ENCODE measurements at regions not wholly inside any gene's neighbourhood (a gene's known extent, or its start where the extent isn't known, plus 50 kb on each side); places are given as distances from the start of the nearest gene placed in this dataset.

- peak in 1 of 2 donors; percentile 55 for DNase-seq (ENCODE audit: low read depth in 1 of 2, low spot score in 1 of 2)
- TF ChIP-seq CTCF (IDR thresholded peaks at IDR 0.05; ENCODE audit: low read depth, low read length), result no peak
- no peak overlapping the region for H3K4me3 ChIP-seq
- H3K4me1 ChIP-seq (ENCODE audit: low read depth), result no peaks in the 10 kb centered on the region
- no peaks in the 10 kb centered on the region for H3K9me3 ChIP-seq (ENCODE audit: low read depth)
- no peaks in the 10 kb centered on the region for H3K27me3 ChIP-seq
- no peaks in the 10 kb centered on the region for H3K36me3 ChIP-seq
- no peak overlapping the region for H3K27ac ChIP-seq
Observed at GRCh38 chr2:220134756-220135534, 507.5 kb downstream of the SLC4A3 start.

GRCh38 chr2:220143336-220143735 lies 515.9 kb downstream of the SLC4A3 start:
- DNase-seq (ENCODE audit: low read depth in 1 of 2, low spot score in 1 of 2), result peak in 1 of 2 donors; percentile 86
- H3K27ac ChIP-seq, result no peak overlapping the region
- no peak overlapping the region for H3K4me3 ChIP-seq
- no peaks in the 10 kb centered on the region for H3K27me3 ChIP-seq
- H3K36me3 ChIP-seq, result no peaks in the 10 kb centered on the region
- TF ChIP-seq CTCF (IDR thresholded peaks at IDR 0.05; ENCODE audit: low read depth, low read length), result no peak
- H3K4me1 ChIP-seq (ENCODE audit: low read depth), result no peaks in the 10 kb centered on the region
- no peaks in the 10 kb centered on the region for H3K9me3 ChIP-seq (ENCODE audit: low read depth)

GRCh38 chr2:220144411-220144810 lies 517.0 kb downstream of the SLC4A3 start:
- Histone ChIP-seq H3K27me3 (no peaks in the 10 kb centered on the region), H3K36me3 (no peaks in the 10 kb centered on the region), H3K9me3 (ENCODE audit: low read depth) (no peaks in the 10 kb centered on the region), H3K4me1 (ENCODE audit: low read depth) (no peaks in the 10 kb centered on the region), H3K27ac (no peak overlapping the region), H3K4me3 (no peak overlapping the region)
- DNase-seq (ENCODE audit: low read depth in 1 of 2, low spot score in 1 of 2), result peak in 1 of 2 donors; percentile 47
- no peak for TF ChIP-seq CTCF (IDR thresholded peaks at IDR 0.05; ENCODE audit: low read depth, low read length)

GRCh38 chr2:220147161-220148038 lies 520.0 kb downstream of the SLC4A3 start:
- Histone ChIP-seq H3K9me3 (ENCODE audit: low read depth) (no peaks in the 10 kb centered on the region), H3K36me3 (no peaks in the 10 kb centered on the region), H3K4me1 (ENCODE audit: low read depth) (no peaks in the 10 kb centered on the region), H3K27me3 (no peaks in the 10 kb centered on the region), H3K4me3 (no peak overlapping the region), H3K27ac (no peak overlapping the region)
- TF ChIP-seq CTCF (IDR thresholded peaks at IDR 0.05; ENCODE audit: low read depth, low read length), result no peak
- DNase-seq (ENCODE audit: low read depth in 1 of 2, low spot score in 1 of 2), result no peak

- Histone ChIP-seq H3K36me3 (no peaks in the 10 kb centered on the region), H3K27me3 (no peaks in the 10 kb centered on the region), H3K4me3 (no peak overlapping the region), H3K9me3 (ENCODE audit: low read depth) (no peaks in the 10 kb centered on the region), H3K27ac (no peak overlapping the region), H3K4me1 (ENCODE audit: low read depth) (no peaks in the 10 kb centered on the region)
- no peak for TF ChIP-seq CTCF (IDR thresholded peaks at IDR 0.05; ENCODE audit: low read depth, low read length)
- peak in 1 of 2 donors; percentile 62 for DNase-seq (ENCODE audit: low read depth in 1 of 2, low spot score in 1 of 2)
Observed at GRCh38 chr2:220148471-220149248, 521.2 kb downstream of the SLC4A3 start.

All from cardiac muscle cell (in vitro differentiated cells and primary cell).